ENCODE measurements at regions not wholly inside any gene's neighbourhood (a gene's known extent, or its start where the extent isn't known, plus 50 kb on each side); places are given as distances from the start of the nearest gene placed in this dataset.
A peak's percentile ranks its signal among the peaks of the same experiment; 100 is the strongest.

- no peak for TF ChIP-seq CTCF (IDR thresholded peaks at IDR 0.05; ENCODE audit: low read depth, low read length, missing control alignments)
- no peaks in the 10 kb centered on the region for H3K36me3 ChIP-seq (replicated peaks)
- DNase-seq = no peak
- H3K27me3 ChIP-seq (replicated peaks) = no peaks in the 10 kb centered on the region
- H3K4me3 ChIP-seq (ENCODE audit: low read depth, low read length) = no peak overlapping the region
- no peak overlapping the region for H3K27ac ChIP-seq
- in situ Hi-C loops (cut with HindIII; ENCODE audit: low pct_ligation_motif_present, low sequenced_read_pairs) = no loop called here
Measured at GRCh38 chr2:145875016-145875415, 1355.1 kb upstream of the ZEB2 start.

- H3K27ac ChIP-seq = no peak overlapping the region
- H3K4me3 ChIP-seq (ENCODE audit: low read depth, low read length) = no peak overlapping the region
- TF ChIP-seq CTCF (IDR thresholded peaks at IDR 0.05; ENCODE audit: low read depth, low read length, missing control alignments) = no peak
- DNase-seq = peak; percentile 76
- no peaks in the 10 kb centered on the region for H3K27me3 ChIP-seq (replicated peaks)
- no peaks in the 10 kb centered on the region for H3K36me3 ChIP-seq (replicated peaks)
- in situ Hi-C loops (cut with HindIII; ENCODE audit: low pct_ligation_motif_present, low sequenced_read_pairs) = no loop called here
Measured at GRCh38 chr2:145874466-145874865, 1354.5 kb upstream of the ZEB2 start.

GRCh38 chr2:145864501-145864900, 1344.6 kb upstream of the ZEB2 start:
- H3K27ac ChIP-seq = no peak overlapping the region
- DNase-seq = no peak
- no peaks in the 10 kb centered on the region for H3K27me3 ChIP-seq (replicated peaks)
- H3K4me3 ChIP-seq (ENCODE audit: low read depth, low read length) = no peak overlapping the region
- in situ Hi-C loops (cut with HindIII; ENCODE audit: low pct_ligation_motif_present, low sequenced_read_pairs) = no loop called here
- no peak for TF ChIP-seq CTCF (IDR thresholded peaks at IDR 0.05; ENCODE audit: low read depth, low read length, missing control alignments)
- H3K36me3 ChIP-seq (replicated peaks) = no peaks in the 10 kb centered on the region

- no peak for DNase-seq
- Histone ChIP-seq H3K4me3 (ENCODE audit: low read depth, low read length) (no peak overlapping the region), H3K36me3 (replicated peaks) (no peaks in the 10 kb centered on the region), H3K27ac (no peak overlapping the region), H3K27me3 (replicated peaks) (no peaks in the 10 kb centered on the region)
- in situ Hi-C loops (cut with HindIII; ENCODE audit: low pct_ligation_motif_present, low sequenced_read_pairs) = no loop called here
- no peak for TF ChIP-seq CTCF (IDR thresholded peaks at IDR 0.05; ENCODE audit: low read depth, low read length, missing control alignments)
Measured at GRCh38 chr2:145861940-145862339, 1342.0 kb upstream of the ZEB2 start.

- DNase-seq = no peak
- Histone ChIP-seq H3K4me3 (ENCODE audit: low read depth, low read length) (no peak overlapping the region), H3K27ac (no peak overlapping the region), H3K27me3 (replicated peaks) (no peaks in the 10 kb centered on the region), H3K36me3 (replicated peaks) (no peaks in the 10 kb centered on the region)
- in situ Hi-C loops (cut with HindIII; ENCODE audit: low pct_ligation_motif_present, low sequenced_read_pairs) = no loop called here
- no peak for TF ChIP-seq CTCF (IDR thresholded peaks at IDR 0.05; ENCODE audit: low read depth, low read length, missing control alignments)
Measured at GRCh38 chr2:145860083-145860482, 1340.2 kb upstream of the ZEB2 start.

GRCh38 chr2:145855142-145855541, 1335.2 kb upstream of the ZEB2 start:
- in situ Hi-C loops (cut with HindIII; ENCODE audit: low pct_ligation_motif_present, low sequenced_read_pairs) = no loop called here
- H3K27ac ChIP-seq = no peak overlapping the region
- H3K4me3 ChIP-seq (ENCODE audit: low read depth, low read length) = no peak overlapping the region
- DNase-seq = no peak
- no peaks in the 10 kb centered on the region for H3K27me3 ChIP-seq (replicated peaks)
- H3K36me3 ChIP-seq (replicated peaks) = no peaks in the 10 kb centered on the region
- TF ChIP-seq CTCF (IDR thresholded peaks at IDR 0.05; ENCODE audit: low read depth, low read length, missing control alignments) = no peak
